MCF 10A (cell line): ENCODE measurements at regions not wholly inside any gene's neighbourhood (a gene's known extent, or its start where the extent isn't known, plus 50 kb on each side); places are given as distances from the start of the nearest gene placed in this dataset.
A peak's percentile ranks its signal among the peaks of the same experiment; 100 is the strongest.

Experiments used
- BruUV-seq: library from RNA; stranded (reverse); fragments of 400-500 nt; replicated peaks from 2 replicates; lab custom pipeline; 2021; lab: Mats Ljungman, UMichigan
- CTCF ChIA-PET: fragments of 300-600 bp; sonication (Branson Sonifier 250); formaldehyde crosslinking; extraction: SDS; loops from one replicate; lab custom pipeline; 2021; ENCODE audit warnings: antibody characterized with exemption, inconsistent platforms; lab: Yijun Ruan, JAX
- POLR2A ChIA-PET: fragments of 300-600, 350-650 bp; sonication (Branson Sonifier 250); formaldehyde crosslinking; extraction: SDS; loops from one replicate; lab custom pipeline; 2020; ENCODE audit warnings: antibody characterized with exemption, inconsistent platforms; lab: Yijun Ruan, JAX
- DNase-seq: peaks from one replicate; pipeline ENCODE4 v3.0.0-alpha.2; 2018; ENCODE audit not compliant: unreplicated experiment
- H3K27ac Mint-ChIP-seq: one replicate; pipeline ENCODE4 v1.8.0; 2022; ENCODE audit warnings: mild to moderate bottlenecking, low read depth, mixed read lengths; ENCODE audit not compliant: unreplicated experiment
- H3K27me3 Mint-ChIP-seq: one replicate; pipeline ENCODE4 v1.8.0; 2022; ENCODE audit warnings: mixed read lengths; ENCODE audit not compliant: insufficient read depth, unreplicated experiment
- H3K36me3 Mint-ChIP-seq: one replicate; pipeline ENCODE4 v1.8.0; 2022; ENCODE audit warnings: mild to moderate bottlenecking, moderate library complexity, mixed read lengths; ENCODE audit not compliant: insufficient read depth, unreplicated experiment
- H3K4me1 Mint-ChIP-seq: one replicate; pipeline ENCODE4 v1.8.0; 2022; ENCODE audit warnings: mixed read lengths; ENCODE audit not compliant: insufficient read depth, unreplicated experiment
- H3K4me3 Mint-ChIP-seq: one replicate; pipeline ENCODE4 v1.8.0; 2022; ENCODE audit warnings: mild to moderate bottlenecking, moderate library complexity, mixed read lengths; ENCODE audit not compliant: unreplicated experiment
- H3K9me3 Mint-ChIP-seq: one replicate; pipeline ENCODE4 v1.8.0; 2022; ENCODE audit warnings: mixed read lengths; ENCODE audit not compliant: unreplicated experiment
- intact Hi-C: fragments of 100-400 bp; cut with micrococcal nuclease; formaldehyde crosslinking; loops from 2 replicates; pipeline ENCODE4 v1.14.1; 2022
- TF ChIP-seq, protein P1 (sequence below): fragments of 200-600 bp; IDR thresholded peaks from one replicate; pipeline ENCODE4 v1.8.0; 2022; ENCODE audit warnings: antibody characterized with exemption, mild to moderate bottlenecking; ENCODE audit not compliant: unreplicated experiment

DNA sequence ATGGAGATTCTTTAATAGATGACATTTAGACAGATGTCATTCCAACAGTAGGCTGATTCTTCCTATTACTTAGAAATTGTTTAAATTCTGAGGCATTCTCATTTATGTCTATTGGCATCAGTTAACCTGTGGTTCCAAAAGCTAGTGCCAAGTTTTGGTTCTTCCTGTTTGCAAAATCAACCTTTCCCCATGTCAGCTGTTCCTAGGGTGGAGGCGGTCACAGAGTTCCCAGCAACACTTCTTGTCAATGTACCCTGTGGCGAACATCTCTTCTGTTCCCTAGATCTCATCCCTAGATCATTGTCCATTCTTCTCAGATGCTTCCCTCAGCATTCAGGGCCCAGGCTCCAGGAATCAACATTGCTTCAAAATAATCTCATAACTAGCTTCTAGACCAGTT is 140.9 kb downstream of the PHLDA1 start:
- DNase-seq, result peak; percentile 35
- Mint-ChIP-seq H3K4me3 (no peak overlapping the region), H3K27ac (no peak overlapping the region), H3K9me3 (no peaks in the 10 kb centered on the region), H3K36me3 (no peaks in the 10 kb centered on the region), H3K4me1 (peaks cover 24% of the 10 kb centered on the region), H3K27me3 (no peaks in the 10 kb centered on the region)
- no TSS peak for BruUV-seq
- CTCF ChIA-PET, result interaction anchor here (0.6 kb wide), 1 partner anchor 374 kb away, joined by 3 read pairs; no protein-coding TSS in a partner anchor
- TF ChIP-seq, protein P1, sequence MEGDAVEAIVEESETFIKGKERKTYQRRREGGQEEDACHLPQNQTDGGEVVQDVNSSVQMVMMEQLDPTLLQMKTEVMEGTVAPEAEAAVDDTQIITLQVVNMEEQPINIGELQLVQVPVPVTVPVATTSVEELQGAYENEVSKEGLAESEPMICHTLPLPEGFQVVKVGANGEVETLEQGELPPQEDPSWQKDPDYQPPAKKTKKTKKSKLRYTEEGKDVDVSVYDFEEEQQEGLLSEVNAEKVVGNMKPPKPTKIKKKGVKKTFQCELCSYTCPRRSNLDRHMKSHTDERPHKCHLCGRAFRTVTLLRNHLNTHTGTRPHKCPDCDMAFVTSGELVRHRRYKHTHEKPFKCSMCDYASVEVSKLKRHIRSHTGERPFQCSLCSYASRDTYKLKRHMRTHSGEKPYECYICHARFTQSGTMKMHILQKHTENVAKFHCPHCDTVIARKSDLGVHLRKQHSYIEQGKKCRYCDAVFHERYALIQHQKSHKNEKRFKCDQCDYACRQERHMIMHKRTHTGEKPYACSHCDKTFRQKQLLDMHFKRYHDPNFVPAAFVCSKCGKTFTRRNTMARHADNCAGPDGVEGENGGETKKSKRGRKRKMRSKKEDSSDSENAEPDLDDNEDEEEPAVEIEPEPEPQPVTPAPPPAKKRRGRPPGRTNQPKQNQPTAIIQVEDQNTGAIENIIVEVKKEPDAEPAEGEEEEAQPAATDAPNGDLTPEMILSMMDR, result no peak
- intact Hi-C loops, result no loop called here
- POLR2A ChIA-PET, result no interaction called here

DNA sequence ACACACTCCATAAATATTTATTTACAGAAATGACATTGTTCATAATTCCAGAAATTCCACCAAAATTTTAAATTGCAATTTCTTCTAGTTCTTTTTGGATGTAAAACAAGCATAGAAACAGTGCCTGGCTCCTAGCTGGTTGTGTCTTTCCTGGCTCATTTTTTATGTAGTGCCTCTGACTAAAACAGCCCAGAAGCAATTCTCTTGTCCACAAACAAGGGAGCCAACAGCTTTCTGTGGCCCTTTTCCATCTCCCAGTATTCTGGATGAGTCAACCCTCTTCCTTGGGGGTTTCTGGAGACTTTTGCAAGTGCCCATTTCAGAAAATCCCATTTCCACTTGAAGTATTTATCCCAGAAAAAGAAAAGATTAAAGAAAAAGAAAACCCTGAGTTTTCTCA is 141.4 kb downstream of the PHLDA1 start:
- Mint-ChIP-seq H3K27ac (no peak overlapping the region), H3K36me3 (no peaks in the 10 kb centered on the region), H3K4me1 (peaks cover 24% of the 10 kb centered on the region), H3K9me3 (no peaks in the 10 kb centered on the region), H3K27me3 (no peaks in the 10 kb centered on the region), H3K4me3 (no peak overlapping the region)
- BruUV-seq, result no TSS peak
- TF ChIP-seq, protein P1, result no peak
- CTCF ChIA-PET, result interaction anchor here (1.0 kb wide), 1 partner anchor 45 kb away, joined by 4 read pairs; no protein-coding TSS in a partner anchor
- POLR2A ChIA-PET, result interaction anchor here (0.8 kb wide), 1 partner anchor 14 kb away, joined by 4 read pairs; no protein-coding TSS in a partner anchor
- peak; percentile 44 for DNase-seq
- intact Hi-C loops, result no loop called here

DNA sequence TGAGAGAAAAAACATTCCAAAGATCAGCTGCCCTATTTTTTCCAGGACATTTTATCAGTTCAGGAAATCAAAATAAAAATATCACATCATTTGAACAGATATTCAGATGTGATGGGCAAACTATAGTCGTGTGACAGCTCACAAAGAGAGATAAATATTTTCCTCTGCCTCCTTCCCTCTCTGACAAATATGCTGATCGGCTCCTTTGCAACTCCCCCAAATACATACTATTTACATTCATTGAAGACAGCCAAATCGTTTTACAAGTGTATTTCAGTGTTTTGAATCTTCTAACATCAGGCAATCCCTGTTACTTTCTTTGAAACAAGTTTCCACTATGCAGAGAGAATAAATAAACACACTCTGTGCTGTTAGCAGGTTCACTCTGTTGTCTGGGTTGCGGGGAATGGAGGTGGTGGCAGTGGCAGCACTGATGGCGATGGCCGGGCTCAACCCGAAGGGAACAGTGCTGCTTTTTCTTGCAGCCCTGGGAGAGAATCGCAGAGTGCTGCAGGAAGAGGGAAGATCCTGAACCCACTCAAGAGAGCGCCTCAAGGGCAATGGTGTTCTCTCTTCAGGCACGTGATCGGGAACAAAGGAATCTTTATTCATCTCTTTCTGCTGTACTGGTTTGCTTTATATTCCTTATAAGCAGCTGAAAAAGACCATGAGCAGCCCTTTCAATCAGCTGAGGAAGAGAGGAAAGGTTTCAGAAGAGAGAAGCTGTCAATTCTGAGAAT is 142.5 kb downstream of the PHLDA1 start:
- BruUV-seq, result no TSS peak
- intact Hi-C loops, result no loop called here
- H3K27me3 Mint-ChIP-seq, result no peaks in the 10 kb centered on the region
- H3K4me1 Mint-ChIP-seq, result peaks cover 24% of the 10 kb centered on the region
- H3K9me3 Mint-ChIP-seq, result no peaks in the 10 kb centered on the region
- ChIA-PET POLR2A (interaction anchor here (0.8 kb wide), 2 partner anchors 13 to 143 kb away, joined by 3 to 4 read pairs; no protein-coding TSS in a partner anchor), CTCF (interaction anchor here (1.0 kb wide), 1 partner anchor 46 kb away, joined by 4 read pairs; no protein-coding TSS in a partner anchor)
- DNase-seq, result no peak
- H3K27ac Mint-ChIP-seq, result peak overlapping the region; percentile 8
- H3K4me3 Mint-ChIP-seq, result no peak overlapping the region
- H3K36me3 Mint-ChIP-seq, result no peaks in the 10 kb centered on the region
- TF ChIP-seq, protein P1, result no peak

DNA sequence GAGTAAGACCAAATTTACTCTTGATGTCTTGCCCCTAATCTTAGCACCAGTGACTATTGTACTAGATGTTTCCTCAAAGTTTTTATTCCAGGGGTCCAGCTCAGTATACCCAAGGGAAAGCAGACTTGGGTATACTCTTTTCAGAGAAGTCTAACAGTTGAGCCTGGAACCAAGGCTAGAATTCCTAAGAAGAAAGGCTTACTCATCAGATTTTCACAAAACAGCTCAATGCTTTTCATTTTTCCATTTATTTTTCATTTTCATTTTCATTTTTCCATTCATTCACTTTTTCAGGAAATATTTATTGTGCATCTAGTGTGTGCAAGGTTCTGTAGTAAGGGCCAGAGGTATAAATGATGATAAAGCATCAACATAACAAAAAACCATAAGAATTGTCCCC is 143.2 kb downstream of the PHLDA1 start:
- H3K4me1 Mint-ChIP-seq, result peaks cover 28% of the 10 kb centered on the region
- H3K4me3 Mint-ChIP-seq, result no peak overlapping the region
- TF ChIP-seq, protein P1, result no peak
- BruUV-seq, result no TSS peak
- ChIA-PET CTCF (no interaction called here), POLR2A (interaction anchor here (0.6 to 0.8 kb wide), 2 partner anchors 40 to 142 kb away, joined by 3 read pairs; no protein-coding TSS in a partner anchor)
- intact Hi-C loops, result no loop called here
- no peak overlapping the region for H3K27ac Mint-ChIP-seq
- H3K36me3 Mint-ChIP-seq, result no peaks in the 10 kb centered on the region
- no peak for DNase-seq
- H3K27me3 Mint-ChIP-seq, result no peaks in the 10 kb centered on the region
- no peaks in the 10 kb centered on the region for H3K9me3 Mint-ChIP-seq
